Caco-2 (cell line): ENCODE measurements at regions not wholly inside any gene's neighbourhood (a gene's known extent, or its start where the extent isn't known, plus 50 kb on each side); places are given as distances from the start of the nearest gene placed in this dataset.

ENCODE experiments used
- BruUV-seq: library from RNA; stranded (reverse); fragments of 400-500 nt; replicated peaks from 2 replicates; lab custom pipeline; 2021; lab: Mats Ljungman, UMichigan
- CTCF ChIA-PET: fragments of 300-600 bp; sonication (Branson Sonifier 250); formaldehyde crosslinking; loops from one replicate; lab custom pipeline; 2022; ENCODE audit warnings: antibody characterized with exemption; lab: Charles Lee
- POLR2A ChIA-PET: fragments of 300-600 bp; sonication (Branson Sonifier 250); formaldehyde crosslinking; loops from one replicate; lab custom pipeline; 2022; ENCODE audit warnings: antibody characterized with exemption; lab: Charles Lee
- DNase-seq, 2 experiments: peaks; one replicate each; pipeline versions ENCODE4 v3.0.0 to v3.0.0-alpha.2; 2020 to 2022
- H3K27me3 ChIP-seq: replicated peaks from 2 replicates; pipeline ENCODE4 v1.6.0; 2011; ENCODE audit warnings: low read length; ENCODE audit not compliant: control insufficient read depth, insufficient read depth
- H3K36me3 ChIP-seq: 2 replicates; pipeline ENCODE4 v1.5.1; 2011; ENCODE audit warnings: low read length; ENCODE audit not compliant: control insufficient read depth, insufficient read depth
- H3K4me1 ChIP-seq: fragments of 250-450 bp; sonication (Bioruptor Pico); 2 replicates; pipeline ENCODE4 v1.5.1; 2020; ENCODE audit warnings: mild to moderate bottlenecking
- H3K4me3 ChIP-seq: 2 replicates; pipeline ENCODE4 v1.5.1; 2011; ENCODE audit warnings: low read depth, mild to moderate bottlenecking, control low read depth, low read length
- H3K9me3 ChIP-seq: fragments of 250-450 bp; sonication (Bioruptor Pico); 2 replicates; pipeline ENCODE4 v1.5.1; 2020; ENCODE audit warnings: mild to moderate bottlenecking, moderate library complexity
- H3K27ac Mint-ChIP-seq: one replicate; pipeline ENCODE4 v1.8.0; 2022; ENCODE audit warnings: mixed read lengths; ENCODE audit not compliant: unreplicated experiment
- H3K27me3 Mint-ChIP-seq: one replicate; pipeline ENCODE4 v1.8.0; 2022; ENCODE audit warnings: mixed read lengths; ENCODE audit not compliant: insufficient read depth, unreplicated experiment
- H3K36me3 Mint-ChIP-seq: one replicate; pipeline ENCODE4 v1.8.0; 2022; ENCODE audit warnings: mild to moderate bottlenecking, mixed read lengths; ENCODE audit not compliant: insufficient read depth, unreplicated experiment
- H3K4me1 Mint-ChIP-seq: one replicate; pipeline ENCODE4 v1.8.0; 2022; ENCODE audit warnings: low read depth, mixed read lengths; ENCODE audit not compliant: unreplicated experiment
- H3K4me3 Mint-ChIP-seq: one replicate; pipeline ENCODE4 v1.8.0; 2022; ENCODE audit warnings: mild to moderate bottlenecking, moderate library complexity, mixed read lengths; ENCODE audit not compliant: unreplicated experiment
- H3K9me3 Mint-ChIP-seq: one replicate; pipeline ENCODE4 v1.8.0; 2022; ENCODE audit warnings: mixed read lengths; ENCODE audit not compliant: unreplicated experiment
- CTCF ChIP-seq, 2 experiments: fragments of 200-600 bp in 1 of 2; IDR thresholded peaks; 1 replicate in 1 of 2; 2 replicates in 1 of 2; pipeline versions ENCODE4 v1.5.1 to v1.8.0; 2011 to 2022; ENCODE audit warnings: antibody characterized with exemption in 1 of 2, control low read depth in 1 of 2, inconsistent platforms in 1 of 2, low read depth in 1 of 2, low read length in 1 of 2, mild to moderate bottlenecking in 1 of 2, moderate library complexity in 1 of 2; ENCODE audit not compliant: insufficient read depth in 1 of 2, severe bottlenecking in 1 of 2, unreplicated experiment in 1 of 2
- intact Hi-C: fragments of 100-400 bp; cut with micrococcal nuclease; formaldehyde crosslinking; loops from one replicate; pipeline ENCODE4 v1.10.0; 2022; ENCODE audit not compliant: unreplicated experiment

GRCh38 chr12:90677552-90677951 is 277.4 kb downstream of the CCER1 start:
- no peak overlapping the region for H3K4me3 Mint-ChIP-seq
- POLR2A ChIA-PET = no interaction called here

GRCh38 chr12:90677055-90677454 is 277.9 kb downstream of the CCER1 start:
- BruUV-seq = no TSS peak
- Mint-ChIP-seq H3K4me3 (no peak overlapping the region), H3K9me3 (no peaks in the 10 kb centered on the region), H3K27me3 (no peaks in the 10 kb centered on the region), H3K4me1 (no peaks in the 10 kb centered on the region), H3K36me3 (no peaks in the 10 kb centered on the region), H3K27ac (no peak overlapping the region)
- POLR2A ChIA-PET = no interaction called here
- H3K36me3 ChIP-seq = no peaks in the 10 kb centered on the region
- CTCF ChIA-PET = no interaction called here
- intact Hi-C loops = loop anchor here (10.0 kb wide), 1 partner anchor 268 kb away; no protein-coding TSS in a partner anchor
- H3K4me1 ChIP-seq = no peaks in the 10 kb centered on the region
- no peak for DNase-seq
- H3K4me3 ChIP-seq = no peak overlapping the region
- TF ChIP-seq CTCF (IDR thresholded peaks at IDR 0.05; ENCODE audit: insufficient read depth in 1 of 2, low read depth in 1 of 2, low read length in 1 of 2, severe bottlenecking in 1 of 2, unreplicated experiment in 1 of 2) = no peak
- no peaks in the 10 kb centered on the region for H3K9me3 ChIP-seq
- no peaks in the 10 kb centered on the region for H3K27me3 ChIP-seq

More at GRCh38 chr12:90677552-90677951, 277.4 kb downstream of the CCER1 start:
- BruUV-seq = no TSS peak
- H3K27me3 Mint-ChIP-seq = no peaks in the 10 kb centered on the region
- CTCF ChIA-PET = no interaction called here
- Histone ChIP-seq H3K4me1 (no peaks in the 10 kb centered on the region), H3K9me3 (no peaks in the 10 kb centered on the region), H3K36me3 (no peaks in the 10 kb centered on the region), H3K27me3 (no peaks in the 10 kb centered on the region), H3K4me3 (no peak overlapping the region)
- no peaks in the 10 kb centered on the region for H3K4me1 Mint-ChIP-seq
- H3K36me3 Mint-ChIP-seq = no peaks in the 10 kb centered on the region
- DNase-seq = no peak
- H3K27ac Mint-ChIP-seq = no peak overlapping the region
- intact Hi-C loops = loop anchor here (10.0 kb wide), 1 partner anchor 267 kb away; no protein-coding TSS in a partner anchor
- no peaks in the 10 kb centered on the region for H3K9me3 Mint-ChIP-seq
- TF ChIP-seq CTCF (IDR thresholded peaks at IDR 0.05; ENCODE audit: insufficient read depth in 1 of 2, low read depth in 1 of 2, low read length in 1 of 2, severe bottlenecking in 1 of 2, unreplicated experiment in 1 of 2) = no peak

- Mint-ChIP-seq H3K4me1 (no peaks in the 10 kb centered on the region), H3K36me3 (no peaks in the 10 kb centered on the region), H3K9me3 (no peaks in the 10 kb centered on the region), H3K4me3 (no peak overlapping the region), H3K27ac (no peak overlapping the region), H3K27me3 (no peaks in the 10 kb centered on the region)
- no peak for DNase-seq
- H3K27me3 ChIP-seq = no peaks in the 10 kb centered on the region
- CTCF ChIA-PET = no interaction called here
- H3K36me3 ChIP-seq = no peaks in the 10 kb centered on the region
- intact Hi-C loops = loop anchor here (10.0 kb wide), 1 partner anchor 270 kb away; no protein-coding TSS in a partner anchor
- POLR2A ChIA-PET = no interaction called here
- H3K4me1 ChIP-seq = no peaks in the 10 kb centered on the region
- TF ChIP-seq CTCF (IDR thresholded peaks at IDR 0.05; ENCODE audit: insufficient read depth in 1 of 2, low read depth in 1 of 2, low read length in 1 of 2, severe bottlenecking in 1 of 2, unreplicated experiment in 1 of 2) = no peak
- BruUV-seq = no TSS peak
- H3K9me3 ChIP-seq = no peaks in the 10 kb centered on the region
- H3K4me3 ChIP-seq = no peak overlapping the region
These were observed 279.9 kb downstream of the CCER1 start for GRCh38 chr12:90675106-90675505.
